IPS DF 6.9 (cell line): ENCODE measurements at regions not wholly inside any gene's neighbourhood (a gene's known extent, or its start where the extent isn't known, plus 50 kb on each side); places are given as distances from the start of the nearest gene placed in this dataset.

Experiments
- DNase-seq: peaks from one replicate; pipeline ENCODE4 v3.0.0-alpha.2; 2013; ENCODE audit warnings: low read depth, low spot score
- H3K27ac ChIP-seq: one replicate; pipeline ENCODE4 v1.5.1; 2013; ENCODE audit warnings: low read length, control low read depth
- H3K27me3 ChIP-seq: 2 replicates; pipeline ENCODE4 v1.6.1; 2013; ENCODE audit warnings: mild to moderate bottlenecking, low read length; ENCODE audit not compliant: control insufficient read depth, insufficient read depth
- H3K36me3 ChIP-seq: 2 replicates; pipeline ENCODE4 v1.6.1; 2013; ENCODE audit warnings: low read length; ENCODE audit not compliant: control insufficient read depth, insufficient read depth
- H3K4me1 ChIP-seq: 2 replicates; pipeline ENCODE4 v1.6.1; 2013; ENCODE audit warnings: low read length; ENCODE audit not compliant: control insufficient read depth, insufficient read depth
- H3K4me3 ChIP-seq: 2 replicates; pipeline ENCODE4 v1.5.1; 2013; ENCODE audit warnings: mild to moderate bottlenecking, low read length
- H3K9me3 ChIP-seq: 2 replicates; pipeline ENCODE4 v1.6.1; 2013; ENCODE audit warnings: low read length, inconsistent platforms; ENCODE audit not compliant: control insufficient read depth, insufficient read depth
- WGBS: extraction: QIAGEN DNeasy Blood & Tissue Kit; methylation state at CpG from one replicate; pipeline ENCODE4 v1.1.7; 2013; ENCODE audit warnings: mixed read lengths, missing lambda C conversion rate; ENCODE audit not compliant: insufficient read length, insufficient coverage; 5-methylcytosine and 5-hydroxymethylcytosine counted together

DNA sequence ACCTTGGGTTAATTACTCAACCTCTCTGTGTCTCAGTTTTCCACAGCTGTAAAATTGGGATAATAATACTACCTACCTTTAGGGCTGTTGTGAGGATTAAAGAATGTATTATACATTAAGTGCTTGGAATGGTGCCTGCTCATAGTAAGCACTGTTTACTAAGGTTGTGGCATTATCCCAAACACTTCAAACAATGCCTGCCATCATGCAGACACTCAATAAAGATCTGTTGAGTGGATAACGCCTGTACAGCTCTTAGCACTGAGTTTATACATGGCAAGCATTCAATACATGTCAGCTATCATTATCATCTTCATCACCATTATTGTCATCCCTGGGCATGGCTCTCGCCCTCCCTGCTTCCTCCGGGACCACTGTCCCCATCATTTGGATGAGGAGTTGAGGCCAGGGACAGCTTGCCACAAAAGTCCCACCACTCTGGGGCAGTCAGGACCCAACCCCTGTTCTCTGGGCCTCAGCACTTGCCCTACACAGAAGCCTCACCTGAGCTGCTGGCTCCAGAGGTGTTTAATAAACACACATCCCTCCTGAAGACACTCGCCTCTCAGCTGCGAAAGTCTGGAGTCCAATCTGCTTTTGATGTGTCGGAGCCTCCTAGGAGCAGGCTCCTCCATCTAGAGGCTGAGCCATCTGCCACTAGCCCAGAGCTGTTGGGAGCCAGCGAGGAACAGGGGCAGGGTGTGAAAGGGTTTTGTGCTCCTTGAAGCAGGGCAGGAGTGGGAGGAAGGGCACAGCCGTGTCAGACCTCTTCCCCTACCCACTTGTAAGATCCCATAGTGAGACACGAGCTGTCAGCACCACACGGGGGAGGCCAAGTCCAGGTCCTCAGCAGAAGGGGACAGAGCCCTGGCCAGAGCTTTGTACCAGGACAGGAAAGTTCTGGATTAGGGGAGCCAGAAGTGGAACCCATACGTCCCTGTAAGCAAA, 80.9 kb upstream of the ZC3H12A start:
- Histone ChIP-seq H3K9me3 (no peaks in the 10 kb centered on the region), H3K27ac (no peak overlapping the region), H3K36me3 (no peaks in the 10 kb centered on the region), H3K4me3 (no peak overlapping the region), H3K4me1 (peaks cover 8% of the 10 kb centered on the region; the same call in 1 of the 2 replicates), H3K27me3 (no peaks in the 10 kb centered on the region)
- no CpG with 5 or more reads among the region's 11 CpGs for WGBS
- no peak for DNase-seq

DNA sequence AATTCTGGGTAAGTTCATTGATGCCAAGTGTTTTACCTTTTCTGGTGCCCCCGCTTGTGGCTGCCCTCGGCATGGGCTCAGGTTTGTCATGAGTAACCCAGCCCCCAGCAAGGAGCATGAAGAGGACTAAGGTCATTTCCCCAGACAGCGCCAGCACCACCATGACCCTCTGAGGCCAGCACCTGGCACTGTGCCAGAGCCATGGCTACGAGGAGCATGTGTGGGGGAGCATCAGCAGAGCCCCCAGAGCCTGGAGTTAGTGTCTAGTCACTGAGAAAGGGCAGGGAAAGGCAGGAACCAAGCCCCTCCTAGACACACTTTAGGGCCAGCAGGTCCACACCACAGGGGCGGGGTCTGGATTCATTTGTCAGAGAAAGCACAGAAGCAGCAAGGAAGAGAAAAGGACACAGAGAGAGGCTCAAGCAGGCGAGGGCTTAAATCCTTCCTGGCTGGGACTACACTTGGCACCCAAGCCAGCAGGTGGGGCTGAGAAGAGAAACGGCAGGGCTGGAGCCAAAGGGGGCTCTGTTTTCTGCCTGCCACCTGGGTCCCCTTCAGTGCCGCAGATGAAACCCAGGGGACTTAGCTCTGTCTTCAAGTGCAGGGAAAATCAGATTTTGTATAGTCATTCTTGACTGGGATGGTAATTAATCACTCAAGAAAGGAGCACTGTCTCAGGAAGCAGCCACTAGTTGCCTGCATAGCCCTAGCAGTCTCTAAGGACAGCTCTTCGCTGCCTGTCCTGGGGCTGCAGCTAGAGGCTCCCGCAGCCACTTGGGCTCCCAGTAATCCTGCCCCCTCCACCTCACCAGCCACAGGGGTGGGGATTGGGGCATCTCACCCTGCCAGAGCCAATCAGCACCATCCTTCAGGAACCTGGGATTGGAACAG, 79.6 kb upstream of the ZC3H12A start:
- Histone ChIP-seq H3K36me3 (no peaks in the 10 kb centered on the region), H3K27ac (no peak overlapping the region), H3K9me3 (no peaks in the 10 kb centered on the region), H3K27me3 (no peaks in the 10 kb centered on the region), H3K4me1 (peaks cover 8% of the 10 kb centered on the region; the same call in 1 of the 2 replicates), H3K4me3 (no peak overlapping the region)
- no CpG with 5 or more reads among the region's 10 CpGs for WGBS
- peak; percentile 70 for DNase-seq

DNA sequence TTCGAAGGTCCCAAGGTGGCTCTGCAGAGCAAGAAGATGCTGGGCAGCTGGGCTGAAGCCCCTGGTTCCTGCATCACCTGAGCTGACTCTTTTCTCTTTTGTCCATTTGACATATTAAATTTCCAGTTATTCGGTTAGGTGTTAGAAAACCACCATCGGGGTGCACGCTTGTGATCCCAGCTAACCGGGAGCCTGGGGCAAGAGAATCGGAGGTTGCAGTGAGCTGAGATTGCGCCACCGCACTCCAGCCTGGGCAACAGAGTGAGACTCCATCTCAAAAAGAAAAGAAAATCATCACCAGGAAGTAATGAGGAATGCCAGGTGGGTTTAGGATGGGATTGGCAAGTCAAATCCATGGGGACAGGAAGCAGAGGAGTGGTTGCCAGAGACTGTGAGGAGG, 76.3 kb upstream of the ZC3H12A start:
- DNase-seq, result no peak
- Histone ChIP-seq H3K27me3 (no peaks in the 10 kb centered on the region), H3K36me3 (no peaks in the 10 kb centered on the region), H3K27ac (no peak overlapping the region), H3K4me1 (peaks cover 4% of the 10 kb centered on the region; the same call in 1 of the 2 replicates), H3K9me3 (no peaks in the 10 kb centered on the region), H3K4me3 (no peak overlapping the region)
- no CpG with 5 or more reads among the region's 8 CpGs for WGBS

DNA sequence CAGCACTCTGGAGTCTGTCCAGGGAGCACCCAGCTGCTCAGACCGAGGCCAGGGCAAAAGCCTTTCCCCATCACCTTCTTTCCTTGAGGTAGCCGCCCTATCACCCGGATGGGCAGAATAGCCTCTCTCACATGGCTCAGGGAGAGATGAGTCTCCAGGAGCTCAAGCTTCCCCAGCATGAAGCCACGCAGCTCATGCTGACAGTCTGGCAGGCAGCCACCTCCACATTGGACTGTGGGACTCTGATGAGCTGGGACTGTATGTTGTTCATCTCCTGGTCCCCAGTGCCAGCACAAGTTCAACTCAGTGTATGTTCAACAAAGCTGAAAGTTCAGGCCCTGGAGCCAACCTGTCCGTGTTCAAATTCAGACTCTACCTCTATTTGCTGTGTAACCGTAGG, 75.2 kb upstream of the ZC3H12A start:
- H3K9me3 ChIP-seq, result no peaks in the 10 kb centered on the region
- H3K4me1 ChIP-seq, result peaks cover 4% of the 10 kb centered on the region; the same call in 1 of the 2 replicates
- no peak for DNase-seq
- no peak overlapping the region for H3K27ac ChIP-seq
- H3K36me3 ChIP-seq, result no peaks in the 10 kb centered on the region
- WGBS, result no CpG with 5 or more reads among the region's 6 CpGs
- H3K27me3 ChIP-seq, result no peaks in the 10 kb centered on the region
- H3K4me3 ChIP-seq, result no peak overlapping the region

DNA sequence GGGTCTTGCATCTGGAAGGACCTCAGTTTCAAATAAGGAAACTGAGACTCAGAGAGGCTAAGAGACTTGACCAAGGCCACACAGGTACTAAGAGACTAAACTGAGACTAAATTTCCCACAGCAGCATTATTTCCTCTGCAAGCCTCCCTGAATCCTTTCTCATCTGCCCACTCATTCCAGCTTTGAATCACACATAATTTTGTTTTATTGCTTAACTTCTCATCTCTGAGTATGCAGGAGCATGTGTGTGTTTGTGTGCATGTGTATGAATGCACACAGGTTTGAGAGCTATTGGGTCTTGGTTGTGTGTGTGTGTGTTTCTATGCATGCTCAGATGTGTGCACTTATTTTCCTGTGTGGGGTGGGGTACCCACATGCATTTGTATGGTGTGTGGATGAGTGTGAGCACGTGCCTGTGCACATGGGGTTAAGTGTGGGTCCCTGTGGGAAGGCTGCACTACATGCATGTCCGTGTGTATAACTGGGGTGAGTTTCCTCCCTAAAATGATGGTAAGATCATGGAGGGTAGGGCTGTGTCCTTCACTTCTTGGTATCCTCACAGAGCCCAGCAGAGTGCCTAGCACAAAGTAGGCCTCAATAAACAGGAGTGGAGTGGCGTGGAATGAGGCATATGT, 74.4 kb upstream of the ZC3H12A start:
- peaks cover 3% of the 10 kb centered on the region; the same call in 1 of the 2 replicates for H3K4me1 ChIP-seq
- no peak for DNase-seq
- no peaks in the 10 kb centered on the region for H3K9me3 ChIP-seq
- H3K27me3 ChIP-seq, result no peaks in the 10 kb centered on the region
- no peak overlapping the region for H3K4me3 ChIP-seq
- WGBS, result no CpG with 5 or more reads among the region's 3 CpGs
- H3K36me3 ChIP-seq, result no peaks in the 10 kb centered on the region
- no peak overlapping the region for H3K27ac ChIP-seq

DNA sequence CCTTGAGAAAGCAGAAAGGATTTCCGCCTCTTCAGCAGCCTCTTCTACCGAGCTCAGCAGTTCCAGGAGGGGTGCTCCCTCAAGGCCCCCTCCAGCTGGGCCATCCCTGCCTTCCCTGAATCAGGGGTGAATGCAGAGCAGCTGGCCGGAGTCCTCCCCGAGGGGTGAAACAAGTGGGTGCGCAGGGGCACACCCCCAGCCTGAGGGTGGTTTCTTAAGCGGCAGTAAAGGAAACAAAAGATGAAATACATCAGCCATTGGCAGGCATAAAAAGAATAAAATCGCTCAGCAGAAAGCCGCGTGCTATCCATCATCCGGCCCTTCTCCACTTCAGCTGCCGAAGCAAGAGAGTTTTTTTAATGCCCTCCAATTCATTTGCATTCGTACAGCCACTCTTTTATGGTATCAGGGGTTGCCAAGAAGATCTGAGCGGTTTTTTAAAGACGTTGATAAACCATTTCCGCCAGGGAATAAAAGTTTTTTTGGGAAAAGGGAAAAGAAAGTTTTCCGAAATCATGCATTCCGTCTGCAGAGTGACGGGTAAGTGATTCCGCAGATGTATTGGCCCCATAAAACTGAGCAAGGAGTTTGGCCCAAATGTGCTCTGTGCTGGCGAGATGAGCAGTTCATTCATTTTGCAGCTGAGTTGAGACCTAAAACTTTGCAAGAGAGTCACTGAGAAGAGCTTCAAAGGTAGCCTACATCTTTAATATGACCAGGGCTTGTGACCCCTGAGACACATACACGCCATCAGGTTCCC, 73.7 kb upstream of the ZC3H12A start:
- WGBS, result no CpG with 5 or more reads among the region's 21 CpGs
- H3K27me3 ChIP-seq, result no peaks in the 10 kb centered on the region

DNA sequence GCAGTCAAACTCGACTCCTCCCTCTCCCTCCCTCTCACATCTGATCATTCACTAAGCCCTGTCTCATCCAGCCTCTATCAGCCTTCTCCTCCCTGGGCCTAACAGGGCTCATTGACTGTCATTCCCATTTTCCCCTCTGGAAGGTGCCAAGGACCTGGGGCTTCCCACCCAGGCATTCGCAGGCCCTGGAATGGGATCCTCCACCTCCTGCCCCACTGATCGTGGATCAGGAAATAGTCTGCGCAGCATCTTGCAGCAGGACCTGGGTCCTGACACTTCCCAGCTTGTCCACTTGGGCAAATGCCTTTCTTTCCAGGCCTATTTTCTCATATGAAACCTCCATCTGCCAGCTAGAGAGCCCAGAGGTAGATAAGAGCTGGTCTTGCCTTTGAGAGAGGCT, 71.2 kb upstream of the ZC3H12A start:
- DNase-seq, result no peak
- no CpG with 5 or more reads among the region's 4 CpGs for WGBS

More for the DNA sequence above, 73.7 kb upstream of the ZC3H12A start:
- no peak for DNase-seq
- H3K9me3 ChIP-seq, result no peaks in the 10 kb centered on the region
- H3K36me3 ChIP-seq, result no peaks in the 10 kb centered on the region
- H3K27ac ChIP-seq, result no peak overlapping the region
- no peaks in the 10 kb centered on the region for H3K4me1 ChIP-seq
- H3K4me3 ChIP-seq, result no peak overlapping the region

DNA sequence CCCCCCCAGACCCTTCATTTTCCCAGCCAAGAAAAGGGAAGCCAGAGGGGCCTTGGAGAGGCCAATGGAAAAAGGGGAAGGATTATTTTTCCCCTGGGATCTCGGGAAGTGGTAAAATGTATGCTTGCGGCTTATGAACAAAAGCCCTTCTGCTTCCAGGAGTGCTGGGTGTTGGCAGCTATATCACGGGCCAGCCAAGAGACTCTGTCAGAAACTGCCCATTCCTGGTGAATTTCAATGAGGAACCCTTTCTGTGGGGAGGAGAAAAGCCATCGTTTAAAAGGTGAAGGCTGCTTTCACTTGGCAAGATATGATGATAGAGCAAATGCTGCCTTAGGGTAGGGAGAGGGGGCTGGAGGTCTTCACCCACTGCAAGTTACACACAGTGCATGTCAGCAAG, 69.7 kb upstream of the ZC3H12A start:
- DNase-seq, result no peak
- WGBS, result no CpG with 5 or more reads among the region's 4 CpGs

More for the DNA sequence above, 71.2 kb upstream of the ZC3H12A start:
- Histone ChIP-seq H3K27me3 (no peaks in the 10 kb centered on the region), H3K4me1 (no peaks in the 10 kb centered on the region), H3K9me3 (no peaks in the 10 kb centered on the region), H3K27ac (no peak overlapping the region), H3K4me3 (no peak overlapping the region), H3K36me3 (no peaks in the 10 kb centered on the region)

DNA sequence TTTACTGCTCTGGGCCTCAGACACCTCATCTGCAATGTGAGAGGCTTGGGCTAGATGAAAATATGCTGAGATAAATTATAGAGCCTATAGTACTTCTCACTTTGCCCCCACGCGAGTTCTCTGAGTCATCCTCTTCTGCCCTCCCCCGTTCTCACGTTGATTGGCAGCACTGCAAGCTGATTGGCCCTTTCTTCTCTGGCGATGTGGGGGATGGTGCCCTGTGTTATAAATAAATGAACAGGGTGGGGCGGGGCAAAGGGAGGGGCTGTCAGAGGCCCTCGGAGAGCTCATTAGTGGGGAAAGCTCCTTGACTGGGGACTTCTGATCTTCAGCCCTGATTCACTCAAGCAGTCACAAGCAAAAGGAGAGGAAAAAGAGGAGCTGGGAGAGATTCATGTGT, 64.3 kb upstream of the ZC3H12A start:
- Histone ChIP-seq H3K27ac (no peak overlapping the region), H3K36me3 (no peaks in the 10 kb centered on the region), H3K27me3 (no peaks in the 10 kb centered on the region), H3K4me1 (no peaks in the 10 kb centered on the region), H3K4me3 (no peak overlapping the region), H3K9me3 (no peaks in the 10 kb centered on the region)
- no peak for DNase-seq
- no CpG with 5 or more reads among the region's 7 CpGs for WGBS

More for the DNA sequence above, 69.7 kb upstream of the ZC3H12A start:
- H3K4me1 ChIP-seq, result no peaks in the 10 kb centered on the region
- no peak overlapping the region for H3K27ac ChIP-seq
- H3K27me3 ChIP-seq, result no peaks in the 10 kb centered on the region
- H3K36me3 ChIP-seq, result no peaks in the 10 kb centered on the region
- H3K4me3 ChIP-seq, result no peak overlapping the region
- H3K9me3 ChIP-seq, result no peaks in the 10 kb centered on the region
